ENCODE measurements at regions not wholly inside any gene's neighbourhood (a gene's known extent, or its start where the extent isn't known, plus 50 kb on each side); places are given as distances from the start of the nearest gene placed in this dataset.

GRCh38 chr6:156125844-156126243 lies 651.3 kb upstream of the ARID1B start:
- no peak for ATAC-seq
- H3K9ac ChIP-seq (ENCODE audit: low read length), result no peak overlapping the region
- no peaks in the 10 kb centered on the region for H3K79me2 ChIP-seq (ENCODE audit: insufficient read depth, low read length)
- no peaks in the 10 kb centered on the region for H3K9me2 ChIP-seq (ENCODE audit: insufficient read depth)
- H3K4me3 ChIP-seq (replicated peaks in 1 of 2; ENCODE audit: low read depth in 1 of 2, low read length in 2 of 2), result no peak overlapping the region
- intact Hi-C loops (cut with micrococcal nuclease), result no loop called here
- DNase-seq (ENCODE audit: low read depth, low spot score), result no peak
- no peaks in the 10 kb centered on the region for H3K9me3 ChIP-seq (ENCODE audit: control insufficient read depth in 1 of 2, insufficient read depth in 1 of 2, low read depth in 1 of 2, low read length in 2 of 2)
- no peak overlapping the region for H2AFZ ChIP-seq (ENCODE audit: low read depth, low read length, poor library complexity, severe bottlenecking)
- H3K27ac ChIP-seq (ENCODE audit: low read depth, low read length), result no peak overlapping the region
- CTCF ChIA-PET, result no interaction called here
- no peaks in the 10 kb centered on the region for H3K27me3 ChIP-seq (ENCODE audit: insufficient read depth, low read length)
- RAD21 ChIA-PET (ENCODE audit: low non-redundant PET in 1 of 2, low total read pairs in 2 of 2, uncharacterized antibody in 2 of 2, unreplicated experiment in 2 of 2), result no interaction called here
- POLR2A ChIA-PET, result no interaction called here
- TF ChIP-seq JUND (IDR thresholded peaks at IDR 0.05) (no peak), TCF7L2 (IDR thresholded peaks at IDR 0.05; ENCODE audit: borderline replicate concordance, extremely low read depth, insufficient read depth, insufficient read length) (no peak), ZBTB33 (IDR thresholded peaks at IDR 0.05; ENCODE audit: extremely low read depth, insufficient replicate concordance, low read length) (no peak), FOSL1 (IDR thresholded peaks at IDR 0.05; ENCODE audit: low read depth) (no peak), CEBPB (IDR thresholded peaks at IDR 0.05; ENCODE audit: low read depth) (no peak), POLR2AphosphoS5 (IDR thresholded peaks at IDR 0.05; ENCODE audit: low read depth, low read length) (no peak), CTCF (IDR thresholded peaks at IDR 0.05 in 2 of 3, conservative IDR thresholded peaks at IDR 0.05 in 1 of 3; ENCODE audit: borderline replicate concordance in 1 of 3, insufficient read depth in 1 of 3, low read depth in 2 of 3, low read length in 2 of 3) (no peak), SRF (IDR thresholded peaks at IDR 0.05; ENCODE audit: low read depth) (no peak), EZH2 (IDR thresholded peaks at IDR 0.05) (no peak)
- H4K20me1 ChIP-seq (ENCODE audit: insufficient read depth), result no peaks in the 10 kb centered on the region
- no TSS peak for BruUV-seq (replicated peaks)
- no peak overlapping the region for H3K4me2 ChIP-seq (ENCODE audit: low read length)
- no peaks in the 10 kb centered on the region for H3K36me3 ChIP-seq (ENCODE audit: control insufficient read depth in 1 of 2, insufficient read depth in 2 of 2, low read length in 2 of 2)
- no peaks in the 10 kb centered on the region for H3K4me1 ChIP-seq (ENCODE audit: control insufficient read depth in 1 of 2, insufficient read depth in 2 of 2, low read length in 2 of 2)
